ENCODE measurements at regions not wholly inside any gene's neighbourhood (a gene's known extent, or its start where the extent isn't known, plus 50 kb on each side); places are given as distances from the start of the nearest gene placed in this dataset.

GRCh38 chr18:54030434-54030833, 194.0 kb downstream of the MBD2 start:
- Mint-ChIP-seq H3K4me1 (ENCODE audit: unreplicated experiment) (no peaks in the 10 kb centered on the region), H3K27me3 (ENCODE audit: unreplicated experiment) (no peaks in the 10 kb centered on the region), H3K4me3 (ENCODE audit: unreplicated experiment) (no peak overlapping the region), H3K36me3 (ENCODE audit: low read depth, unreplicated experiment) (no peaks in the 10 kb centered on the region), H3K9me3 (ENCODE audit: unreplicated experiment) (no peaks in the 10 kb centered on the region), H3K27ac (ENCODE audit: unreplicated experiment) (no peak overlapping the region)
- no peak for TF ChIP-seq CTCF (IDR thresholded peaks at IDR 0.05; ENCODE audit: unreplicated experiment)
- no peak for DNase-seq (ENCODE audit: low spot score)

- no peak for TF ChIP-seq CTCF (IDR thresholded peaks at IDR 0.05; ENCODE audit: unreplicated experiment)
- no peaks in the 10 kb centered on the region for H3K36me3 Mint-ChIP-seq (ENCODE audit: low read depth, unreplicated experiment)
- H3K9me3 Mint-ChIP-seq (ENCODE audit: unreplicated experiment) = no peaks in the 10 kb centered on the region
- H3K27ac Mint-ChIP-seq (ENCODE audit: unreplicated experiment) = no peak overlapping the region
- H3K4me1 Mint-ChIP-seq (ENCODE audit: unreplicated experiment) = peaks cover 2% of the 10 kb centered on the region
- no peak for DNase-seq (ENCODE audit: low spot score)
- no peaks in the 10 kb centered on the region for H3K27me3 Mint-ChIP-seq (ENCODE audit: unreplicated experiment)
- H3K4me3 Mint-ChIP-seq (ENCODE audit: unreplicated experiment) = no peak overlapping the region
These were observed 201.0 kb downstream of the MBD2 start for GRCh38 chr18:54023471-54023870.

GRCh38 chr18:54020966-54021365, 203.5 kb downstream of the MBD2 start:
- H3K4me1 Mint-ChIP-seq (ENCODE audit: unreplicated experiment) = peaks cover 2% of the 10 kb centered on the region
- DNase-seq (ENCODE audit: low spot score) = no peak
- no peaks in the 10 kb centered on the region for H3K9me3 Mint-ChIP-seq (ENCODE audit: unreplicated experiment)
- no peaks in the 10 kb centered on the region for H3K36me3 Mint-ChIP-seq (ENCODE audit: low read depth, unreplicated experiment)
- H3K27ac Mint-ChIP-seq (ENCODE audit: unreplicated experiment) = no peak overlapping the region
- TF ChIP-seq CTCF (IDR thresholded peaks at IDR 0.05; ENCODE audit: unreplicated experiment) = no peak
- H3K27me3 Mint-ChIP-seq (ENCODE audit: unreplicated experiment) = no peaks in the 10 kb centered on the region
- H3K4me3 Mint-ChIP-seq (ENCODE audit: unreplicated experiment) = no peak overlapping the region

- Mint-ChIP-seq H3K27me3 (ENCODE audit: unreplicated experiment) (no peaks in the 10 kb centered on the region), H3K9me3 (ENCODE audit: unreplicated experiment) (no peaks in the 10 kb centered on the region), H3K4me3 (ENCODE audit: unreplicated experiment) (no peak overlapping the region), H3K36me3 (ENCODE audit: low read depth, unreplicated experiment) (no peaks in the 10 kb centered on the region), H3K4me1 (ENCODE audit: unreplicated experiment) (peaks cover 2% of the 10 kb centered on the region), H3K27ac (ENCODE audit: unreplicated experiment) (no peak overlapping the region)
- DNase-seq (ENCODE audit: low spot score) = no peak
- TF ChIP-seq CTCF (IDR thresholded peaks at IDR 0.05; ENCODE audit: unreplicated experiment) = no peak
These were observed 204.2 kb downstream of the MBD2 start for GRCh38 chr18:54020156-54020745.

- Mint-ChIP-seq H3K9me3 (ENCODE audit: unreplicated experiment) (no peaks in the 10 kb centered on the region), H3K4me3 (ENCODE audit: unreplicated experiment) (no peak overlapping the region), H3K36me3 (ENCODE audit: low read depth, unreplicated experiment) (no peaks in the 10 kb centered on the region), H3K27ac (ENCODE audit: unreplicated experiment) (no peak overlapping the region), H3K4me1 (ENCODE audit: unreplicated experiment) (peaks cover 2% of the 10 kb centered on the region), H3K27me3 (ENCODE audit: unreplicated experiment) (no peaks in the 10 kb centered on the region)
- no peak for DNase-seq (ENCODE audit: low spot score)
- TF ChIP-seq CTCF (IDR thresholded peaks at IDR 0.05; ENCODE audit: unreplicated experiment) = no peak
These were observed 204.8 kb downstream of the MBD2 start for GRCh38 chr18:54019641-54020040.

All from endothelial cell (in vitro differentiated cells).